ENCODE measurements at regions not wholly inside any gene's neighbourhood (a gene's known extent, or its start where the extent isn't known, plus 50 kb on each side); places are given as distances from the start of the nearest gene placed in this dataset.
A peak's percentile ranks its signal among the peaks of the same experiment; 100 is the strongest.

GRCh38 chr1:239538239-239538988 lies 152.0 kb downstream of the CHRM3 start:
- no peak for DNase-seq (ENCODE audit: low read depth)

GRCh38 chr1:239539051-239539450 lies 152.7 kb downstream of the CHRM3 start:
- no peak for DNase-seq (ENCODE audit: low read depth)

- no peak for DNase-seq (ENCODE audit: low read depth)
Observed at GRCh38 chr1:239539812-239540211, 153.4 kb downstream of the CHRM3 start.

DNA sequence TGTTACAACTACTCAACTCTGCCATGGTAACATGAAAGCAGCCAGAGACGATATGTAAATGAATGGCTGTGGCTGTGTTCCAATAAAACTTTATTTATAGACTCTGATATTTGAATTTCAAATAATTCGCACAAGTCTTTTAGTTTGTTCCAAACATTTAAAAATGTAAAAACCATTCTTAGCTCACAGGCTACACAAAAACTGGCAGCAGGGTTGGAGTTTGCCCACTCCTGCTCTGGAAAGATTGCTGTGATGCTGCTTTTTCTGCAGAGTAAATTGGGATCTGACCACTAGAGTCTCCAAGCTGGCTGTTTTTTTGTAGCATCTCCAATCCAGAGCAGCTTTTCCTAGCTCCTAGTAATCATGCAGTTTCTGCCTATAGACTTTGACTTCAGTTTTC lies 157.5 kb downstream of the CHRM3 start:
- DNase-seq (ENCODE audit: low read depth): no peak

DNA sequence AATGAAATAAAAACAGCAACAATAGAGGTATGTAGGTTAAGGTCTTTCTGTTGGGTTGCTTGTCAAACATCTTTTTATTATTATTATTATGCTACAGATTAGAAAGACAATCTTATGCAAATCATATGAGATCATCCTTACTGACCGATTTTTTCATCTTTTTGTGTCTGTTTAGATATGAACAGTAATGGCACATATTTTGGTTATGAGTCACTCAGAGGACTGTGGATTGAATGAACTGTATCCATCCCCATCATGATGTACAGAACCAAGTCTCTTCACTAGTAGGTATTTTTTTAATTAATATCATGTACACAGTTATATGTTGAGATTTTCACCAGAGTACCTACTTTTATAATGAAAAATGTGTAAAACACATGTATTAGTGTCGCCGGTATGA lies 159.1 kb downstream of the CHRM3 start:
- peak; percentile 26 for DNase-seq (ENCODE audit: low read depth)

DNA sequence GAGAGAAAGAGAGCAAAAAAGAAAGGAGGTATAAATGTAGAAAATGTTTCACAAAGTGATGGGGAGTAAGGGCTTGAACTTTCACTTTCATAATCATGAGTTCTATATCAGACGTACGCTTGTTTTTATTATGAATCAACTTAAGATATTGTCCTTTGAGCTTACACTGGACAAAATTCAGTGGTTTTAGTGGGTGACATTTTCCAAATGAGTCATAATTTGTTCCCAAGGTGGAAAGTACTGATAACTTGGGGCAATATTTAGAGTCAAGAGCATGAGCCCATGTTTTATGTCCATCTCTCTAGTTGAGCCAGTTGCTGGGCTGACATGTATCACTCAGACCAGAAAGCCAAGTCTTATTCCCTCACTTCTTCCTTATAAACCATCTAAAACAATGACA lies 161.6 kb downstream of the CHRM3 start:
- peak; percentile 36 for DNase-seq (ENCODE audit: low read depth)

DNA sequence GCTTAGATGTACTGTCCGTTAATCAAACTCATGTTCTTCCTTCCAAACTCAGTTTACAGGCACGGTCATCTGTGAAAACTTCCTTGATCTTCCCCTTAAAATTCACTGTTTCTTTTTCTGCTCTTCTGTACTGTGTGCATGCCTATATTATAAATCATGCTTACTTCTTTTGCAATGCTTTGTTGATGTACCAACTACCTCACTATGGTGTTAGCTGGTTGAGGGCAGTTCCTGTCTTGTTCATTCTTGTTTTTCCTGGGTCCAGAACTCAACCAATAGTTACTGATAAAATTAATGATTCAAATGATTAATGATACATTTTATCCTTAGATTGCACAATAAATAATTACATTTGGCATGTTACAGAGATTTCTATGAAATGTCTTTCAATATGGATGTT lies 163.8 kb downstream of the CHRM3 start:
- no peak for DNase-seq (ENCODE audit: low read depth)

GRCh38 chr1:239555350-239555749 lies 169.0 kb downstream of the CHRM3 start:
- no peak for DNase-seq (ENCODE audit: low read depth)

- no peak for DNase-seq (ENCODE audit: low read depth)
Observed at GRCh38 chr1:239558559-239558958, 172.2 kb downstream of the CHRM3 start.

GRCh38 chr1:239558991-239559390 lies 172.6 kb downstream of the CHRM3 start:
- DNase-seq (ENCODE audit: low read depth): no peak

DNA sequence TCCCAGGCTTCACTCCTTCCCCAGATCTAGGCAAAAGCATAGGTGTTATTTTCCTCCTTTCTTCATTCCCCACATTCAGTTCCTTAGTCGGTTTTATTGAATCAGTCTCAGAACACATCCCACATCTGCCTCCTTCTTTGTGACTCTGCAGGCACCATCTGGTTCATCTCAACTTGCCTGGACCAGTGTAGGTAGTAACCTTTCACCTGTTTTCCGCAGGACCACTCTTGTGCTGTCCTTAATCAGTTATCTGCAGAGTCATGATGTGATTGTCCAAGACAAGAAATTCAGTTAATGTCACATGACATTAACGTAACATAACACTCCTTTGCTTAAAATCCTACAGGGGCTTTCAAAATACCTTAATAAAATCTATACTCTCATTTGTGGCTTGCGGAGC lies 174.6 kb downstream of the CHRM3 start:
- DNase-seq (ENCODE audit: low read depth): no peak

GRCh38 chr1:239562095-239562494 lies 175.7 kb downstream of the CHRM3 start:
- DNase-seq (ENCODE audit: low read depth): no peak

DNA sequence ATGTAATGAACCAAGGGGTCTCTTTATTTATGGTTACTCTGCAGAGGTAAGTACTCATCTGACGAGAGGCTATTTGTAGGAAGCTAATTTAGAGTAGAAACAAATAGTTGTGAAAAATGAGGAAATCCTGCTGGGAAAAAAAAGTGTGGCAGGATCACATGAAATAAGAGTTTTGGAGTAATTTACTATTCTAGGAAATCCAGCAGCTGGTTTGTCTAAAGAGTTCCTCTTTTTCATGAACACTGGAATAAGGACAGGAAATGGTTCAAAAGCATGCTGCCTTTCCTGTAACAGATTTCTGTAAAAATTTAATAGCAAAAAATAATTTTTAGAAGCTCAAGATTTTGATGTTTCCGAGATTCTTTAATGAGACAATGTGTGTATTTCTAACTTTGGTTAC lies 177.3 kb downstream of the CHRM3 start:
- DNase-seq (ENCODE audit: low read depth): no peak

GRCh38 chr1:239566074-239566473 lies 179.7 kb downstream of the CHRM3 start:
- DNase-seq (ENCODE audit: low read depth): peak; percentile 2

DNA sequence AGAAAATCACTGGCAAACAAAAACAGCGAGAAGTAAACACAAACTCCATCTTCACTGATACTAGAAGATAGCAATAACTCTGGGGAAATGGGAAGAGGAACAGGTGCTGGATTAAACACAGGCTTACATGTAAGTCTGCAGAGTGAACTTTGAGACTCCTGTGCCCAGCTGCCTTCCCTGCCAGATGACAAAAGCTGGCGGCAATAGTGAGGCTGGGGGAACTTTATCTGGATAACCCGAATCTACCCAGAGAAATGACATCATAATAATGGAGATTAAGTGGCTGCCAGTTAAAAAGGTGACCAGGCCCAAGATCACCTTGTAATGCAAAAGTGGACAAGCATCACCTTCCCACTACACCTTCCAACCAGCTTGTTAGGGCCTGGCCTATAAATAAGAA lies 184.5 kb downstream of the CHRM3 start:
- no peak for DNase-seq (ENCODE audit: low read depth)

- no peak for DNase-seq (ENCODE audit: low read depth)
Observed at GRCh38 chr1:239572183-239572582, 185.8 kb downstream of the CHRM3 start.

DNA sequence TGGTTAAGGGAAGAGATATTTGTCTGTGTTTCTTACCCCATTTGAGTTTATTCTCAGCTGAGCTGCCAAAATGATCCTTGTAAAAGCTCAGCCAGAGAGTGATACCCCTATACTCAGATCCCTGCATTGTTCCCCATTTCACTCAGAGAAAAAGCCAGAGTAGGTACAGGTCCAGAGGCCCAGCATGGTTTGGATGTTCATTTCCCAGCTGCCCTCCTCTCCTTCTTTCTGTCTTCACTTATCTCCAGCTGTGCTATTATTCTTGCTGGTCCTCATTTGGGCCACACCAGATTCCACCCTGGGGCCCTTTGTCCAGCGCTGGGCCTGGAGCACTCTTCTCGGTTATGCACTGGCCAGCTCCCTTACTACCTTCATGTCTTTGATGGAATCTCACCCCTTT lies 187.7 kb downstream of the CHRM3 start:
- no peak for DNase-seq (ENCODE audit: low read depth)

DNA sequence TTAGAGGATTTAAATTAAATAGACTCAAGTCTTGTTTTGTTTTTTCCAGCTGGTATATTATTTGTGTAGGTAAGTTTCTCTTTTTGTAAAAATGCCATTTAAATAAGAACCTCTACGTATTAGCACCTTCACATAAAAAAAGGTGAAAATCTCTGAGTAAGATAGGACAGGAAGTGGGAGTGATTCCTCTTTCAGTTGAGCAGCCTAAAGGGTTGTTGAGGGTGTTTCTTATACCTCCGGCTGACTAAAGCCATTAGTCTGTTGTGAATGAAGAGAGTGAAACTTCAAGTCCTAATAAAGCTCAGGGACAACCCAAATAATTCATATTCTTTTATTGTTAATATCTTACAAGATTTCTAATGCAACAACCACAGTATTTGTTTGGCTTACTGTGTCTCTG lies 188.7 kb downstream of the CHRM3 start:
- DNase-seq (ENCODE audit: low read depth): no peak

DNA sequence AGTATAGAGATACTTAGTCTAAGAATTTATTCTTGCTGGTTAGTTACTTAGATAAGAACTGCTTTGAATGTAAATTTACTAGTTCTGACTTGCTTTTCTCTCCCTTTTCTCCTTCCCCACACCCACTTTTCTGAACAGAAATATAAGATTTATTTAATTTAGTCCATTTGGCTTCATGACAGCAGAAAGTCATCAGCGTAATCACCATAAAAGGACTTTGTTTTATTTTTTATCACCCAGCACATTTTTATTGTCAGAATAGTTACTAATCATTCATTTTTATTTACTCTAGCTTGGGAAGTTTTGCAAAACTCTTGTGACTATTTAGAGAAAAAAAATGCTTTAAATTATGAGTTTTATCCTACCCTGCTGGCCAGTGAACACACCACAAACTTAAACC lies 197.2 kb downstream of the CHRM3 start:
- DNase-seq (ENCODE audit: low read depth): no peak

GRCh38 chr1:239586128-239586527 lies 199.8 kb downstream of the CHRM3 start:
- no peak for DNase-seq (ENCODE audit: low read depth)

DNA sequence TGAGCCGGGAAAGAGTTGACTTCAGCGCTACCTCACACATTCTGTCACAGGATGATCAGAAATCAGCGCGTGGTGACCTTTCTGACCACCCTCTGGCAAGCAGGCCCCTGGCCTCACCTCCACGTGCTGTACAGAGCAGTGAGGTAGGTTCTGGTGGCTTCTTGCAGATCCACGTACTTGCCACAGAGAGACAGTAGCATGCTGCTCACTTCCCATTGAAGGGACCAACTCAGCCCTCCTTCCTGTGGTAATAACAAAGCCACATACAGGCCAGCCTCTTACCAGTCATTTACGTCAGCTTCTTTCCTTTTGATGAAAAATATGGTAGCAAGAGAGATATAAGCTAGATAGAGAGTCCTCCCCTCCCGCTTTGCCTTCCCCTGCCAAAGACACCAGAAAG lies 200.7 kb downstream of the CHRM3 start:
- DNase-seq (ENCODE audit: low read depth): no peak

- no peak for DNase-seq (ENCODE audit: low read depth)
Observed at GRCh38 chr1:239587574-239588369, 201.4 kb downstream of the CHRM3 start.

- DNase-seq (ENCODE audit: low read depth): no peak
Observed at GRCh38 chr1:239590556-239590955, 204.2 kb downstream of the CHRM3 start.
